H9 (cell line): ENCODE measurements at regions not wholly inside any gene's neighbourhood (a gene's known extent, or its start where the extent isn't known, plus 50 kb on each side); places are given as distances from the start of the nearest gene placed in this dataset.

Experiments used
- DNase-seq: peaks from one replicate; pipeline ENCODE4 v3.0.0-alpha.2; 2017
- H2AFZ ChIP-seq: one replicate; pipeline ENCODE4 v1.6.1; 2013; ENCODE audit warnings: mild to moderate bottlenecking, low read length, control low read depth, moderate library complexity
- H2AK5ac ChIP-seq: 2 replicates; pipeline ENCODE4 v1.6.1; 2013; ENCODE audit warnings: low read length, control low read depth, mixed read lengths; ENCODE audit not compliant: insufficient read length
- H2BK120ac ChIP-seq: one replicate; pipeline ENCODE4 v1.6.1; 2013; ENCODE audit warnings: low read depth, mild to moderate bottlenecking, low read length, control low read depth, inconsistent platforms; ENCODE audit not compliant: poor library complexity, severe bottlenecking
- H2BK12ac ChIP-seq: 2 replicates; pipeline ENCODE4 v1.6.1; 2013; ENCODE audit warnings: low read length, control low read depth, mixed read lengths, low read depth; ENCODE audit not compliant: insufficient read length
- H2BK15ac ChIP-seq: 2 replicates; pipeline ENCODE4 v1.6.1; 2013; ENCODE audit warnings: low read depth, low read length, control low read depth
- H2BK20ac ChIP-seq: one replicate; pipeline ENCODE4 v1.6.1; 2013; ENCODE audit warnings: low read depth, mild to moderate bottlenecking, low read length, control low read depth, inconsistent platforms; ENCODE audit not compliant: poor library complexity, severe bottlenecking
- H2BK5ac ChIP-seq: 2 replicates; pipeline ENCODE4 v1.6.1; 2013; ENCODE audit warnings: low read length, control low read depth, mixed read lengths; ENCODE audit not compliant: insufficient read length
- H3K14ac ChIP-seq: 2 replicates; pipeline ENCODE4 v1.6.1; 2013; ENCODE audit warnings: low read length, control low read depth; ENCODE audit not compliant: insufficient read depth
- H3K18ac ChIP-seq: 2 replicates; pipeline ENCODE4 v1.6.1; 2013; ENCODE audit warnings: low read depth, mild to moderate bottlenecking, mixed read lengths, low read length, control low read depth; ENCODE audit not compliant: insufficient read length
- H3K23ac ChIP-seq: 2 replicates; pipeline ENCODE4 v1.6.1; 2013; ENCODE audit warnings: low read length, control low read depth, mixed read lengths, low read depth; ENCODE audit not compliant: insufficient read length
- H3K23me2 ChIP-seq: 2 replicates; pipeline ENCODE4 v1.6.1; 2013; ENCODE audit warnings: low read depth, mild to moderate bottlenecking, mixed read lengths, low read length, control low read depth; ENCODE audit not compliant: insufficient read length, poor library complexity, severe bottlenecking
- H3K27ac ChIP-seq: 2 replicates; pipeline ENCODE4 v1.5.1; 2013; ENCODE audit warnings: low read length, control low read depth, mixed read lengths, low read depth; ENCODE audit not compliant: insufficient read length
- H3K27me3 ChIP-seq: 2 replicates; pipeline ENCODE4 v1.6.1; 2013; ENCODE audit warnings: low read length, control low read depth, inconsistent platforms; ENCODE audit not compliant: insufficient read depth
- H3K4ac ChIP-seq: 2 replicates; pipeline ENCODE4 v1.6.1; 2013; ENCODE audit warnings: low read depth, mild to moderate bottlenecking, control low read depth, inconsistent platforms, low read length, moderate library complexity
- H3K4me1 ChIP-seq: 2 replicates; pipeline ENCODE4 v1.6.1; 2013; ENCODE audit warnings: low read length, control low read depth, inconsistent platforms; ENCODE audit not compliant: insufficient read depth
- H3K4me2 ChIP-seq: 2 replicates; pipeline ENCODE4 v1.6.1; 2013; ENCODE audit warnings: low read length, control low read depth, mixed read lengths; ENCODE audit not compliant: insufficient read length, insufficient read depth
- H3K56ac ChIP-seq: 2 replicates; pipeline ENCODE4 v1.6.1; 2013; ENCODE audit warnings: low read depth, mild to moderate bottlenecking, mixed read lengths, low read length, control low read depth; ENCODE audit not compliant: insufficient read length
- H3K79me1 ChIP-seq: 2 replicates; pipeline ENCODE4 v1.6.1; 2013; ENCODE audit warnings: low read depth, mild to moderate bottlenecking, moderate library complexity, low read length, control low read depth, inconsistent platforms; ENCODE audit not compliant: insufficient read depth, poor library complexity, severe bottlenecking
- H3K79me2 ChIP-seq: 2 replicates; pipeline ENCODE4 v1.6.1; 2013; ENCODE audit warnings: low read length, control low read depth, inconsistent platforms; ENCODE audit not compliant: insufficient read depth
- H3K9ac ChIP-seq: 2 replicates; pipeline ENCODE4 v1.6.1; 2013; ENCODE audit warnings: low read length, control low read depth, mixed read lengths; ENCODE audit not compliant: insufficient read length; ENCODE audit errors: extremely low read depth
- H3K9me3 ChIP-seq: one replicate; pipeline ENCODE4 v1.6.1; 2013; ENCODE audit warnings: low read depth, low read length, inconsistent platforms; ENCODE audit not compliant: control insufficient read depth
- H3T11ph ChIP-seq: one replicate; pipeline ENCODE4 v1.6.1; 2013; ENCODE audit warnings: mild to moderate bottlenecking, low read length, control low read depth, inconsistent platforms
- H4K20me1 ChIP-seq: one replicate; pipeline ENCODE4 v1.6.1; 2013; ENCODE audit not compliant: control insufficient read depth, insufficient read length, insufficient read depth
- H4K5ac ChIP-seq: 2 replicates; pipeline ENCODE4 v1.6.1; 2013; ENCODE audit warnings: low read depth, mild to moderate bottlenecking, mixed read lengths, low read length, control low read depth; ENCODE audit not compliant: insufficient read length
- H4K8ac ChIP-seq: replicated peaks from 2 replicates; pipeline ENCODE4 v1.6.1; 2013; ENCODE audit warnings: low read length, control low read depth, mixed read lengths, low read depth; ENCODE audit not compliant: insufficient read length
- H4K91ac ChIP-seq: 2 replicates; pipeline ENCODE4 v1.6.1; 2013; ENCODE audit warnings: low read depth, mild to moderate bottlenecking, moderate library complexity, mixed read lengths, low read length, control low read depth; ENCODE audit not compliant: insufficient read length
- H3K27ac Mint-ChIP-seq, 3 experiments: 2 replicates in 2 of 3; 3 replicates in 1 of 3; pipeline ENCODE4 v1.8.0; 2020 to 2021; ENCODE audit warnings: mixed read lengths in 3 of 3, mild to moderate bottlenecking in 1 of 3, moderate library complexity in 1 of 3
- H3K27me3 Mint-ChIP-seq: 2 replicates; pipeline ENCODE4 v1.8.0; 2021; ENCODE audit warnings: low read depth, mild to moderate bottlenecking, moderate library complexity, mixed read lengths
- H3K36me3 Mint-ChIP-seq, 3 experiments: 2 replicates in 2 of 3; 3 replicates in 1 of 3; pipeline ENCODE4 v1.8.0; 2020 to 2021; ENCODE audit warnings: low read depth in 3 of 3, mixed read lengths in 3 of 3; ENCODE audit not compliant: insufficient read depth in 1 of 3
- H3K4me1 Mint-ChIP-seq, 2 experiments: 2 replicates each; pipeline ENCODE4 v1.8.0; 2020; ENCODE audit warnings: mixed read lengths in 2 of 2
- H3K4me3 Mint-ChIP-seq, 2 experiments: 2 replicates in 1 of 2; 3 replicates in 1 of 2; pipeline ENCODE4 v1.8.0; 2020 to 2021; ENCODE audit warnings: mild to moderate bottlenecking in 2 of 2, mixed read lengths in 2 of 2, moderate library complexity in 1 of 2
- H3K9me3 Mint-ChIP-seq, 2 experiments: 2 replicates in 1 of 2; 3 replicates in 1 of 2; pipeline ENCODE4 v1.8.0; 2020; ENCODE audit warnings: mild to moderate bottlenecking in 2 of 2, mixed read lengths in 2 of 2, moderate library complexity in 1 of 2
- WGBS: extraction: QIAGEN DNeasy Blood & Tissue Kit; methylation state at CpG from one replicate; pipeline ENCODE4 v1.1.7; 2013; ENCODE audit warnings: missing lambda C conversion rate, low lambda C conversion rate, mixed read lengths; ENCODE audit not compliant: insufficient read length; ENCODE audit errors: extremely low coverage; 5-methylcytosine and 5-hydroxymethylcytosine counted together
- TF ChIP-seq, protein P1 (sequence below): fragments of 200-600 bp; sonication (generic); conservative IDR thresholded peaks from 3 replicates; pipeline ENCODE4 v1.8.0; 2021; ENCODE audit warnings: antibody characterized with exemption, mild to moderate bottlenecking

DNA sequence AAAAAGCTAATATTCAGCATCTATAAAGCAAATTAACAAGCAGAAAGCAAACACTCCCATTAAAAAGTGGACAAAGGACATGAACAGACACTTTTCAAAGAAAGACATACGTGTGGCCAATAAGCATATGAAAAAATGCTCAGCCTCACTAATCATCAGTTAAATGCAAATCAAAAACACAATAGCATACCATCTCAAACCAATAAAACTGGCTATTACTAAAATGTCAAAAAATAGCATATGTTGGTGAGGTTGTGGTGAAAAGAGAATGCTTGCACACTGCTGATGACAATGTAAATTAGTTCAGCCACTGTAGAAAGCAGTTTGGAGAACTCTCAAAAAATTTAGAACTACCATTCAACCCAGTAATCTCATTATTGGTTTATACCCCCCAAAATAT lies 284.6 kb upstream of the KCND2 start:
- no peak overlapping the region for H4K8ac ChIP-seq
- H3K27ac Mint-ChIP-seq = no peak overlapping the region
- H3K4me2 ChIP-seq = no peak overlapping the region
- no peak overlapping the region for H2AFZ ChIP-seq
- no peaks in the 10 kb centered on the region for H4K20me1 ChIP-seq
- no peak overlapping the region for H3K4ac ChIP-seq
- TF ChIP-seq, protein P1, sequence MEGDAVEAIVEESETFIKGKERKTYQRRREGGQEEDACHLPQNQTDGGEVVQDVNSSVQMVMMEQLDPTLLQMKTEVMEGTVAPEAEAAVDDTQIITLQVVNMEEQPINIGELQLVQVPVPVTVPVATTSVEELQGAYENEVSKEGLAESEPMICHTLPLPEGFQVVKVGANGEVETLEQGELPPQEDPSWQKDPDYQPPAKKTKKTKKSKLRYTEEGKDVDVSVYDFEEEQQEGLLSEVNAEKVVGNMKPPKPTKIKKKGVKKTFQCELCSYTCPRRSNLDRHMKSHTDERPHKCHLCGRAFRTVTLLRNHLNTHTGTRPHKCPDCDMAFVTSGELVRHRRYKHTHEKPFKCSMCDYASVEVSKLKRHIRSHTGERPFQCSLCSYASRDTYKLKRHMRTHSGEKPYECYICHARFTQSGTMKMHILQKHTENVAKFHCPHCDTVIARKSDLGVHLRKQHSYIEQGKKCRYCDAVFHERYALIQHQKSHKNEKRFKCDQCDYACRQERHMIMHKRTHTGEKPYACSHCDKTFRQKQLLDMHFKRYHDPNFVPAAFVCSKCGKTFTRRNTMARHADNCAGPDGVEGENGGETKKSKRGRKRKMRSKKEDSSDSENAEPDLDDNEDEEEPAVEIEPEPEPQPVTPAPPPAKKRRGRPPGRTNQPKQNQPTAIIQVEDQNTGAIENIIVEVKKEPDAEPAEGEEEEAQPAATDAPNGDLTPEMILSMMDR = no peak
- no CpG with 5 or more reads among the region's 1 CpG for WGBS
- H2AK5ac ChIP-seq = no peak overlapping the region
- no peaks in the 10 kb centered on the region for H3K79me1 ChIP-seq
- peaks cover 0 to 10% of the 10 kb centered on the region in 2 experiments; a peak in 2 of 4 replicates for H3K4me1 Mint-ChIP-seq
- H3K27me3 Mint-ChIP-seq = no peaks in the 10 kb centered on the region
- no peak overlapping the region for H3K4me3 Mint-ChIP-seq
- no peaks in the 10 kb centered on the region for H3K23me2 ChIP-seq
- peaks cover 0 to 19% (median 6%) of the 10 kb centered on the region in 3 experiments; a peak in 2 of 7 replicates for H3K36me3 Mint-ChIP-seq
- H4K91ac ChIP-seq = no peak overlapping the region
- H2BK15ac ChIP-seq = no peak overlapping the region
- no peak overlapping the region for H3K18ac ChIP-seq
- H3K23ac ChIP-seq = no peak overlapping the region
- no peak overlapping the region for H3K56ac ChIP-seq
- no peak overlapping the region for H3K9ac ChIP-seq
- H3T11ph ChIP-seq = no peak overlapping the region
- H3K4me1 ChIP-seq = no peaks in the 10 kb centered on the region
- no peak overlapping the region for H3K14ac ChIP-seq
- no peaks in the 10 kb centered on the region for H3K79me2 ChIP-seq
- H2BK12ac ChIP-seq = no peak overlapping the region
- no peak overlapping the region for H2BK120ac ChIP-seq
- no peaks in the 10 kb centered on the region for H3K9me3 ChIP-seq
- no peak overlapping the region for H3K27ac ChIP-seq
- no peak for DNase-seq
- H2BK20ac ChIP-seq = no peak overlapping the region
- no peak overlapping the region for H2BK5ac ChIP-seq
- no peaks in the 10 kb centered on the region for H3K27me3 ChIP-seq
- peaks cover 5 to 10% of the 10 kb centered on the region in 2 experiments; a peak in 4 of 5 replicates for H3K9me3 Mint-ChIP-seq
- no peak overlapping the region for H4K5ac ChIP-seq
